AG09319 (cell line): ENCODE measurements at regions not wholly inside any gene's neighbourhood (a gene's known extent, or its start where the extent isn't known, plus 50 kb on each side); places are given as distances from the start of the nearest gene placed in this dataset.
A peak's percentile ranks its signal among the peaks of the same experiment; 100 is the strongest.

Experiments
- DNase-seq: peaks from one replicate; pipeline ENCODE4 v3.0.0-alpha.2; 2010; ENCODE audit warnings: low read depth; ENCODE audit errors: extremely low read depth
- CTCF ChIP-seq: IDR thresholded peaks from 2 replicates; pipeline ENCODE4 v1.5.1; 2011; ENCODE audit warnings: low read depth, mild to moderate bottlenecking, inconsistent platforms, low read length, moderate library complexity

GRCh38 chr6:81450180-81450579 is 302.3 kb downstream of the TENT5A start:
- no peak; the same call in 1 of the 2 replicates for TF ChIP-seq CTCF
- peak; percentile 62 for DNase-seq

GRCh38 chr6:81446509-81446908 is 306.0 kb downstream of the TENT5A start:
- TF ChIP-seq CTCF: no peak
- no peak for DNase-seq

GRCh38 chr6:81439417-81439816 is 313.1 kb downstream of the TENT5A start:
- DNase-seq: no peak
- TF ChIP-seq CTCF: no peak

GRCh38 chr6:81436990-81437389 is 315.5 kb downstream of the TENT5A start:
- no peak for TF ChIP-seq CTCF

GRCh38 chr6:81413306-81413705 is 339.2 kb downstream of the TENT5A start:
- no peak for TF ChIP-seq CTCF
- DNase-seq: no peak

More at GRCh38 chr6:81436990-81437389, 315.5 kb downstream of the TENT5A start:
- no peak for DNase-seq

- TF ChIP-seq CTCF: no peak
- DNase-seq: no peak
Observed at GRCh38 chr6:81401970-81402690, 350.4 kb downstream of the TENT5A start.

- no peak for DNase-seq
- TF ChIP-seq CTCF: no peak
Observed at GRCh38 chr6:81396916-81397315, 355.6 kb downstream of the TENT5A start.
